ENCODE measurements at regions not wholly inside any gene's neighbourhood (a gene's known extent, or its start where the extent isn't known, plus 50 kb on each side); places are given as distances from the start of the nearest gene placed in this dataset.

GRCh38 chr9:130755377-130756007 is 61.9 kb downstream of the EXOSC2 start:
- no peak for DNase-seq

GRCh38 chr9:130756037-130756436 is 62.5 kb downstream of the EXOSC2 start:
- no peak for DNase-seq

- no peak for DNase-seq
Observed at GRCh38 chr9:130756455-130757152, 63.0 kb downstream of the EXOSC2 start.

- no peak for DNase-seq
Observed at GRCh38 chr9:130759738-130760137, 66.2 kb downstream of the EXOSC2 start.

- DNase-seq, result peak; percentile 3
Observed at GRCh38 chr9:130763331-130764171, 70.0 kb downstream of the EXOSC2 start.

GRCh38 chr9:130765137-130766020 is 69.7 kb upstream of the ABL1 start:
- peak; percentile 34 for DNase-seq

GRCh38 chr9:130766021-130766926 is 68.8 kb upstream of the ABL1 start:
- DNase-seq, result peak; percentile 36

GRCh38 chr9:130766927-130767307 is 68.1 kb upstream of the ABL1 start:
- DNase-seq, result no peak

GRCh38 chr9:130768265-130768664 is 66.8 kb upstream of the ABL1 start:
- no peak for DNase-seq

GRCh38 chr9:130768891-130769403 is 66.1 kb upstream of the ABL1 start:
- DNase-seq, result no peak

GRCh38 chr9:130770093-130770492 is 65.0 kb upstream of the ABL1 start:
- no peak for DNase-seq

GRCh38 chr9:130770679-130771442 is 64.2 kb upstream of the ABL1 start:
- DNase-seq, result no peak

GRCh38 chr9:130772185-130772584 is 62.9 kb upstream of the ABL1 start:
- DNase-seq, result no peak

GRCh38 chr9:130774183-130774582 is 60.9 kb upstream of the ABL1 start:
- DNase-seq, result no peak

GRCh38 chr9:130775336-130775991 is 59.6 kb upstream of the ABL1 start:
- DNase-seq, result no peak

- no peak for DNase-seq
Observed at GRCh38 chr9:130779153-130779855, 55.8 kb upstream of the ABL1 start.

- DNase-seq, result no peak
Observed at GRCh38 chr9:130780415-130780814, 54.6 kb upstream of the ABL1 start.

- no peak for DNase-seq
Observed at GRCh38 chr9:130780865-130781504, 54.1 kb upstream of the ABL1 start.

- DNase-seq, result no peak
Observed at GRCh38 chr9:130781569-130781968, 53.5 kb upstream of the ABL1 start.
